ENCODE measurements at regions not wholly inside any gene's neighbourhood (a gene's known extent, or its start where the extent isn't known, plus 50 kb on each side); places are given as distances from the start of the nearest gene placed in this dataset.

DNA sequence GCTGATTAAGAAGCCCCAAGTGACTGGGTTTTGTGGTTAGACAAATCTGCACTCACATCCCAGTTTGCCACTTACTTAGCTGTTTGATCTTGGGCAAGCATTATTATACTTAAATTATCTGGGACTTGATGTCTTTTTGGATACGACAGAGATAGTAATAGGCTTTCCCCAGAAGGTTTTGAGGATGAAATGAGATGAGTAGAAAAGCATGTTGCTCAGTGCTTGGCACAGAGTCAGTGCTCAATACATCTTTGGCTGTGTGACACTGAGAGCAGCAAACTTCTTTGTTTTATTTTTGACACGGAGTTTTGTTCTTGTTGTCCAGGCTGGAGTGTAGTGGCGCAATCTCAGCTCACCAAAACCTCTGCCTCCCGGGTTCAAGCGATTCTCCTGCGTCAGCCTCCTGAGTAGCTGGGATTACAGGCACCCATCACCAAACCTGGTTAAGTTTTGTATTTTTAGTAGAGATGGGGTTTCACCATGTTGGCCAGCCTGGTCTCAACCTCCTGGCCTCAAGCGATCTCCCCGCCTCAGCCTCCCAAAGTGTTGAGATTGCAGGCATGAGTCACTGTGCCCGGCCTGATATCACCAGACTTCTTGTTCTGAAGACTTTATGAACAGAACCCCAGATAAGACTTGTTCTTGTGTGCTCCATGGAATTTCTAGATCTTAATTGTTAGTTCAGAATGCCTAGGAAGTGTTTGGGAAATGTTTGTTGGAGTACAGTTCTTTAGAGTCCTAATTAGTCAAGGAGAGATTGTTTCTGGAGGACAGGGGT is 521.2 kb downstream of the SLC4A3 start:
- ATAC-seq (ENCODE audit: low read depth in 2 of 2) (no peak), DNase-seq (no peak)
- Mint-ChIP-seq H3K9me3 (peaks cover 0 to 11% (median 2%) of the 10 kb centered on the region in 7 donors), H3K4me1 (no peaks in the 10 kb centered on the region), H3K4me3 (no peak overlapping the region), H3K36me3 (no peaks in the 10 kb centered on the region), H3K27ac (no peak overlapping the region), H3K27me3 (peaks cover 0 to 7% (median 0%) of the 10 kb centered on the region in 3 donors)

DNA sequence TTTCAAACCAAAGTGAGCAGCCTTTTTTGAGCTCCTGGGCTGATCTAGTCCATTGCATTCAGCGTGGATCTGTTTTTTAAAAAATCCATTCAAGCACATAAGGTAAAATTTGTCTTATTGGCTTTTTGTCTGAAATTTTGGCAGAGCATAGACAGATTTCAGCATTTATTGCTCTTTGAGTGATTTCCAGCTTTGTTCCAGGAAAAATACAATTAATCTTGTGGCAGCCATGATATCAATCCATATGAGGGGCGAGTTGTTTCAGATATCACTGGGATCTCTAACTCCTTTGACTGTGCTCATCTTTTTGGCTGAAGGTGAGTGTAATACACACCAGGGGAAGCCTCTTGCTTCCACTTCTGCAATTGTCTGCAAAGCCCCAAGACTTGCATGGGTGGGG is 523.9 kb downstream of the SLC4A3 start:
- no peaks in the 10 kb centered on the region for H3K36me3 Mint-ChIP-seq
- no peak overlapping the region for H3K4me3 Mint-ChIP-seq
- ATAC-seq (ENCODE audit: low read depth in 2 of 2) (no peak), DNase-seq (no peak)
- peak overlapping the region in 1 of 6 donors; percentile 49 for H3K27ac Mint-ChIP-seq
- no peaks in the 10 kb centered on the region for H3K4me1 Mint-ChIP-seq
- H3K9me3 Mint-ChIP-seq: peaks cover 0 to 10% (median 2%) of the 10 kb centered on the region in 7 donors
- H3K27me3 Mint-ChIP-seq: no peaks in the 10 kb centered on the region

DNA sequence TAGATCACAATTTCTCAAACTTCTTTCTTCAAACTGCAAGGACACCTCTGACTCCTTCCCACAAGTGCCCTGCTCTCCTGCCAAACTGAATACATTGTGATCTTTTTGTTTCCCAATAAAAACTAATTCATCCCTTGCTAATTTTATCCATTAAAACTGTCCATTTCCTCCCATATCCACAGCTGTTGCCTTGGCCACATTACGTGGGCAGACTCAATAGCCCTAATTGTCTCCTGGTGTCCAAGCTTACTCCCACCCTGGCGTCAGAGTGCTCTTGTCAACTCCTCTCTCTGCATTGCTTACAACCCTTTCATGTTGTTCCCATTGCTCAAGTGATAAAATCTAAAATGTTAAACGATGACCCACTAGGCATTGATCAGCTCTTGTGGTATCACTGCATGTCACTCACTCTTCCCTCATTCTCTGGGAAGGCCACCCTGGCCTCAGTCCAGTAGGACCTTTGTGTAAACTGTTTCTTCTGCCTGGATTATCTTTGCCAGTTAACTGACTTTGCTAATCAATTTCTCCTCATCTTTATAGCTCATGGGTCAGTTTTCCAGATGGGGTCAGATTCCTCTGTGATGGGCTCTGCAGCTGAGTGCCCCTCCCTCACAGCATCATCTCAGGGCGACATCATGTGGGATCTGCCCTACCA is 525.0 kb downstream of the SLC4A3 start:
- Mint-ChIP-seq H3K27ac (peak overlapping the region in 1 of 6 donors; percentile 12), H3K4me3 (no peak overlapping the region), H3K36me3 (no peaks in the 10 kb centered on the region), H3K27me3 (no peaks in the 10 kb centered on the region), H3K9me3 (peaks cover 0 to 10% (median 2%) of the 10 kb centered on the region in 7 donors), H3K4me1 (no peaks in the 10 kb centered on the region)
- no peak for DNase-seq
- ATAC-seq (ENCODE audit: low read depth in 2 of 2): no peak

DNA sequence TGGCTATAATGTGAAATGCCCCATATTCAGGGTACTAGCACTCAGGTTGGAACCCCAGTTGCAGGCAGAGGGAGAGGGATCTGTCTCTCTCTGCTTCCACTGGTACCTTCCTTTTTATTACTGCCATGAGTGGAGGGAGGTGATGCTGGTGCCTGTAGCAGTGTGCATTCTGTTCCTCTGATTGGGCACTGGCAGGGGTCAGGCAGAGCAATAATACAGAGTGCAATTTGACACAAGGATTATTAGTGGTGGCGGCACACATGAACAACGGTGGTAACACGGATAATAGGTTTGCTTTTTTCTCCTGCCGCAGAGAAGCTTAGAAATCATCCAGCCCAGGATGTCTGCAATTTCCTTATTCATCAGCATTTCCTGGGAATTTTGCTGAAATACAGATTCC is 525.7 kb downstream of the SLC4A3 start:
- no peaks in the 10 kb centered on the region for H3K4me1 Mint-ChIP-seq
- peaks cover 0 to 12% (median 2%) of the 10 kb centered on the region in 7 donors for H3K9me3 Mint-ChIP-seq
- H3K36me3 Mint-ChIP-seq: no peaks in the 10 kb centered on the region
- no peak overlapping the region for H3K4me3 Mint-ChIP-seq
- no peaks in the 10 kb centered on the region for H3K27me3 Mint-ChIP-seq
- no peak overlapping the region for H3K27ac Mint-ChIP-seq
- DNase-seq (no peak), ATAC-seq (ENCODE audit: low read depth in 2 of 2) (no peak)

DNA sequence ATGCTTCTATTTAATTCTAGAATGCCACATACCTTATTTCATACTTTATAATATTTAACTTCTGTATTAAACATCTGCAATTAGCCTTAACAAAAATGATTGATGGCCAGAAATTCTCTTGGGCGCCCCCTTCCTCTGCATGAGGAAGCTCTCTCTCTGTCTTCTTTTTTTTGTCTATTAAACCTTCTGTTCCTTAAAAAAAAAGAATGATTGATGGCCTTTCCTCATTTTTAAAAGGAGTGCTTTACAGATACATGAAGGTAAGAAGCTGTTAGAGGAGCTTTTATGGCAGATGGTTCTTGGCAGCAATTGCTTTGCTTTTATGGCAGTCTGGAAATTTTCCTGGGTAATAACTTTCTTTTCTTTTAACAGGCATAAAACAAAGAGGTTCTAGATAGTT is 526.9 kb downstream of the SLC4A3 start:
- no peak overlapping the region for H3K27ac Mint-ChIP-seq
- no peaks in the 10 kb centered on the region for H3K27me3 Mint-ChIP-seq
- ATAC-seq (ENCODE audit: low read depth in 2 of 2) (no peak), DNase-seq (no peak)
- no peaks in the 10 kb centered on the region for H3K36me3 Mint-ChIP-seq
- no peak overlapping the region for H3K4me3 Mint-ChIP-seq
- peaks cover 0 to 14% (median 2%) of the 10 kb centered on the region in 7 donors for H3K9me3 Mint-ChIP-seq
- no peaks in the 10 kb centered on the region for H3K4me1 Mint-ChIP-seq

DNA sequence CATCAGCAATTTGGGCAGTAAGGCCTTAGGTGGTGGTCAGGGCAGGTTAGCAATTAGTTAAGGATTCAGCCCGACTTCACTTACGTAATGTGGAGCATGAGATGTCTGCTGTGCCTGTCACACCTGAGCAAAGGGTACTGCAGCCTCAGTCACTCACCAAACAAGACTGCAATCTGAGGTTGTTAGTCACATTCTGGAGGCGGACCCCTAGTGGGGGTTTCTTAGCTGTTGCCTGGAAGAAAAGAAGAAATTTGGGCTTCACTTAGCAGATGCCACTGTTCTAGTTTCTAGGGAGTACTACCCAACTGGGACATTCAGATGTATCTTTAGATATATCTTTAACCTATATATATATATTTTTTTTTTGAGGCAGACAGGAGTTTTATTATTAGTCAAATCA is 529.9 kb downstream of the SLC4A3 start:
- Mint-ChIP-seq H3K9me3 (peaks cover 0 to 20% (median 3%) of the 10 kb centered on the region in 7 donors), H3K4me3 (no peak overlapping the region), H3K4me1 (no peaks in the 10 kb centered on the region), H3K27me3 (no peaks in the 10 kb centered on the region), H3K27ac (no peak overlapping the region), H3K36me3 (no peaks in the 10 kb centered on the region)
- DNase-seq: no peak
- ATAC-seq (ENCODE audit: low read depth in 2 of 2): no peak

DNA sequence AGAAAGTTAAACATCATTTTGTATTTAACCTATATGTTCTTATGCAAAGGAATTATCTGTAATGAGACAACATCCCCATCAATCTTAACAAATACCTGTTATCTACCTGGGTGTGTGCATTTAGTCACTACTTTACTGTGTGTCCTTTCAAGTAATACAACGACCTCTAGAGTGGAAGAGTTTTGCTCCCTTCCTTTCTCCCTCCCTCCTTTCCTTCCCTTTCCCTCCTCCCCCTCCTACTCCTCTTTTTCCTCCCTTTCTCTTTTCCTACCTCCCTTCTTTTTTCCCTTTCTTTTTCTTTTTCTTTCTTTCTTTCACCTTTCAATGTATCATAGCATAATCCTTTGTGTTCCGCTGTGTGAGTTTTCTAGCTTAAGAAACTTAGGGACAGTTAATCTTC is 532.3 kb downstream of the SLC4A3 start:
- H3K27me3 Mint-ChIP-seq: no peaks in the 10 kb centered on the region
- no peaks in the 10 kb centered on the region for H3K4me1 Mint-ChIP-seq
- no peak for ATAC-seq (ENCODE audit: low read depth in 2 of 2)
- DNase-seq: no peak
- H3K4me3 Mint-ChIP-seq: no peak overlapping the region
- no peaks in the 10 kb centered on the region for H3K36me3 Mint-ChIP-seq
- H3K9me3 Mint-ChIP-seq: peaks cover 0 to 15% (median 3%) of the 10 kb centered on the region in 7 donors
- no peak overlapping the region for H3K27ac Mint-ChIP-seq

DNA sequence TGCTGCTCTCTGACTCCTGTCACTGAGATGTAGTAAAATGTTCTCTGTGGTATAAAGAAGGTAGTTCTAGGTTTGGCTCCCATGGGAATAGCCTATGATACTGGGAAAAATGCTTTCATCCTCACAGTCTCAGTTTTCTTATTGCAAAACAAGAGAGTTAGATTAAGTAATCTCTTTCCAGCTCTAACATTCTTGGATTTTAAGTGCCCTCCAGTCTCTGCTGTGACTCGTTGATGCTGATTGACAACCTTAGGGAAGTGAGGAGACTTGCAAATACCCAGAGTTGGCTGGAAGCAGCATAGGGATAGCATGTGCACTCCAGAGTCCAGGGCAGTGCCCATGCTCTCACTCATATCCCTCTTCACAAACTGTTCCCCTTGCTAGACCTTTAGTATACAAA is 534.9 kb downstream of the SLC4A3 start:
- Mint-ChIP-seq H3K4me1 (no peaks in the 10 kb centered on the region), H3K27ac (peak overlapping the region in 1 of 6 donors; percentile 84), H3K9me3 (peaks cover 0 to 15% (median 4%) of the 10 kb centered on the region in 7 donors), H3K27me3 (peaks cover 0 to 5% (median 0%) of the 10 kb centered on the region in 3 donors), H3K36me3 (no peaks in the 10 kb centered on the region), H3K4me3 (no peak overlapping the region)
- no peak for ATAC-seq (ENCODE audit: low read depth in 2 of 2)
- no peak for DNase-seq

DNA sequence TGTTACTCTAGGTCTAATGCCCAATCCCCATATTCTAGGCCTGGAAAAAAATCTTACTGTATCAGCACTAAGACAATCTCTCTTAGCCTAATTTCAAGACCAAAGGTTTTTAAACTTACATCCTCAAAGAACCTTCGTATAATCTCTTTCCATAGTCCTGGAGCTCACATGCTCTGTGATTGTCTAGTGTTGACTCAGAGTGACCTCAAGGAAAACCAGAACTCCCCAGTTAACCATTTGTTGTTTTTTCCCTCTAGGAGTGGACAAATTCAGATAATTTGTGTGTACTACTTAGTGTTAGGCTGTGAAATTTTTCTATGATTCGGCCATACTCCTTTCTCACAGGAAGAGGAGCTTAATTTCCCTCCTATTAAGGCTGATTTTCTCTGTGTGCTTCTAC is 536.1 kb downstream of the SLC4A3 start:
- Mint-ChIP-seq H3K36me3 (no peaks in the 10 kb centered on the region), H3K4me1 (no peaks in the 10 kb centered on the region), H3K27ac (no peak overlapping the region), H3K27me3 (peaks cover 0 to 5% (median 0%) of the 10 kb centered on the region in 3 donors), H3K4me3 (no peak overlapping the region), H3K9me3 (peaks cover 0 to 11% (median 4%) of the 10 kb centered on the region in 7 donors)
- DNase-seq (no peak), ATAC-seq (ENCODE audit: low read depth in 2 of 2) (no peak)

DNA sequence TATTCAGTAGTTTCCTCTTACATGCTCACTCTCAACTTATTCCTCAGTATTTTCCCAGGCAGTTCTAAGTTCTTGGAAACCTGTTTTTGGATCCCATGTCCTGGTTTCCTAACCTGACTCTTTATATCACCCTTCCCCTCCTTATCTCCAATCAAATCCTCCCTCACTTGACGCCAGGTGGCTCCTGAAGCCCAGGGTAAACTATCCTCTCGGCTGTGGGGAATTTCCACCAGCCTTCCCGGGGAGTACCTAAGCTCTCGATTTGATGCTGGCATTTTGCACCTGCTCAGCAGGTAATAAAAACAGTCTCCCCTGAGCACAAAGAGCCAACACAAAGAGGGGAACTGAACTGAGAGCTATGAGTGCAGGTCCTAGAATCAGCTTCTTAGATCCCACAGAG is 538.0 kb downstream of the SLC4A3 start:
- Mint-ChIP-seq H3K4me3 (no peak overlapping the region), H3K36me3 (no peaks in the 10 kb centered on the region), H3K27ac (no peak overlapping the region), H3K9me3 (peaks cover 0 to 11% (median 4%) of the 10 kb centered on the region in 7 donors), H3K27me3 (peaks cover 0 to 5% (median 0%) of the 10 kb centered on the region in 3 donors), H3K4me1 (no peaks in the 10 kb centered on the region)
- no peak for DNase-seq
- no peak for ATAC-seq (ENCODE audit: low read depth in 2 of 2)

DNA sequence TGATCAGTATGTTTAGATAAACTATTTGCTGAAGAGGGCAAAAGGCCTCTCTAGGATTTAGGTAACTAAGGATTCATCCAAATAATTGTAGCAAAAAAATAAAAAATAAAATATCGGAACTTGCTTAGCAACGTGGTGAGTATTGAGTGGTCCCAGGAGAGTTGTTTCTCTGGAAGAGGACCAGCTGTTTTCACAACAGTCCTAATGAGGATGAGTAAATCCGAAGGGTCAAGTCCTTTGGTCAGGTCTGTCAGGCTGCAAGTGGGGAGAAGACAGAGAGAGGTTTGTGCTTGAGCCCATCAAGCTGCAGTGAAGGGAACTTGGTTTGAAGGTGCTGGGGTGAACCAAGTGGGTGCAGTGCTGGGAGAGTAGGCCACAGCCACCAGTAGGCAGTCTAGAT is 539.2 kb downstream of the SLC4A3 start:
- Mint-ChIP-seq H3K27ac (no peak overlapping the region), H3K4me1 (no peaks in the 10 kb centered on the region), H3K36me3 (no peaks in the 10 kb centered on the region), H3K27me3 (peaks cover 0 to 5% (median 0%) of the 10 kb centered on the region in 3 donors), H3K9me3 (peaks cover 0 to 8% (median 0%) of the 10 kb centered on the region in 7 donors), H3K4me3 (no peak overlapping the region)
- DNase-seq (no peak), ATAC-seq (ENCODE audit: low read depth in 2 of 2) (no peak)

DNA sequence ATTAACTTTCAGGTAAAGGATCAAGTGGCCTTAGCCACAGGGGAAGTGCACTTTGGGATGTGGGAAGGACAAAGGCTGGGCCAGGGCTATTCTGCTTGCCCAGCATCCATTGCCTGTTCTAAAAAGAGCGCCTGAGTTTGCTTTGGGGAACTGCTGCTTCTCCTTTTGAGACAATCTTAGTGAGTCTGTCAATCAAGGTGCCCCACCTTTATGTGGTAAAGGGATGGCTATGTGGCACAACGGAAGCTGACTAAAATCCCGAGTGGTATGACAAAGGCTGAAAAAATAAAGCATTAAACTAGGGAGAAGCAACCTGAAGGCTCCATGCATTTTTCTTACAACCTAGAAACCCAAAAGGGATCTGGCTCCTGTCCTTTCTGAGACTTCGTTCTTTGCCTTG is 540.5 kb downstream of the SLC4A3 start:
- Mint-ChIP-seq H3K36me3 (no peaks in the 10 kb centered on the region), H3K27ac (no peak overlapping the region), H3K4me3 (no peak overlapping the region), H3K4me1 (no peaks in the 10 kb centered on the region), H3K9me3 (peaks cover 0 to 4% (median 0%) of the 10 kb centered on the region in 7 donors), H3K27me3 (peaks cover 0 to 5% (median 0%) of the 10 kb centered on the region in 3 donors)
- DNase-seq (no peak), ATAC-seq (ENCODE audit: low read depth in 2 of 2) (no peak)

DNA sequence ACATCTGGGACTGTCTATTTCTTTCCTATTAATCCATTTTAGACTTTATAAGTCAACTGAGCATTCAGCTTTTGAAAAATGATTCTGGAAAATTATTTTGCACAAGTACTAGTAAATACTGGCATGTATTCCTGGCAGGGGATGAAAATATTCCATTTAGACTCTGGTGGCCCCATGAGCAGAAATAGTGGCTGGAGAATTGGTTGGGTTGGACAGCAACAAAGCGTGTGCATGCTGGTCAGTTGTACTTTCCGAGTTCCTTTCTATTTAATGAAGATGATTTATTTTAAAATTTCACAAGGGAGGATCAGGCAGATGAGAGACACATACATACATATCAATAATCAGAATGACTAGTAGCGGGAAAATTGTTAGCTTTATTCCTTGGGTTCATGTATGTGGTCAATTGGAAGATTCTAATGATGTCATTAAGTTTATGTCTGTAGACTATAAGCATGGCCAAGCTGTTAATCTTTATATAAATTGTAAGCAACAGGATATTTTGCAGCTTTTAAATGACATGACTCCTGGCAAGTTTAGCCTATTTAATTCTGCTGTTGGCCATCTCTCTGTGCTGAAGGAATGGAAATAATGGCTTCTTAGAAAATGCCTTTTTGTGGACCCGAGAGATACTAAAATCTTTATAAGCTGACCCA is 541.6 kb downstream of the SLC4A3 start:
- Mint-ChIP-seq H3K9me3 (peaks cover 0 to 4% (median 0%) of the 10 kb centered on the region in 7 donors), H3K4me1 (no peaks in the 10 kb centered on the region), H3K27me3 (peaks cover 0 to 5% (median 0%) of the 10 kb centered on the region in 3 donors), H3K36me3 (no peaks in the 10 kb centered on the region), H3K27ac (no peak overlapping the region), H3K4me3 (no peak overlapping the region)
- ATAC-seq (ENCODE audit: low read depth in 2 of 2) (no peak), DNase-seq (no peak)

DNA sequence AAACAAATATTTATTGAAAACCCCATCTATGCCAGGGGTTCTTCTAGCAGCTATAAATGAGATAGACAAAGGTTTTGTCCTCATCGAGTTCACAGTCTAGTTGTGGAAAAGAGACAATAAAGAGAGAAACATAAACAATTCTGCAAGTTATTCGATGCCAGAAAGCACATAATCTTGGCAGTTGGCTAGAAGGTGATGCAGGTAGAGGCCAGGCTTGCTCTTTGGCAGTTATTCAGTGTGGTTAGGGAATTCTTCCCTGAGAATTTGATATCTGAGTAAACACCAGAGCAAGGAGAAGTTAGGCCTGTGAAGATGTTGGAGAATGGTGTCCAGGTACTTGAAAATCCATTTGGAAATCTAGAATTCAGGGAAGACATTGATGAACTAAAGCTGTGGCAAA is 547.4 kb downstream of the SLC4A3 start:
- ATAC-seq (ENCODE audit: low read depth in 2 of 2) (no peak), DNase-seq (no peak)
- H3K27me3 Mint-ChIP-seq: no peaks in the 10 kb centered on the region
- peaks cover 0 to 6% (median 3%) of the 10 kb centered on the region in 7 donors for H3K9me3 Mint-ChIP-seq
- no peak overlapping the region for H3K4me3 Mint-ChIP-seq
- no peak overlapping the region for H3K27ac Mint-ChIP-seq
- H3K4me1 Mint-ChIP-seq: no peaks in the 10 kb centered on the region
- H3K36me3 Mint-ChIP-seq: no peaks in the 10 kb centered on the region

Measured in naive B cell (primary cell).